ENCODE measurements at regions not wholly inside any gene's neighbourhood (a gene's known extent, or its start where the extent isn't known, plus 50 kb on each side); places are given as distances from the start of the nearest gene placed in this dataset.

GRCh38 chr14:38116895-38117294, 90.8 kb upstream of the SSTR1 start:
- TF ChIP-seq POLR2AphosphoS5 (IDR thresholded peaks at IDR 0.05; ENCODE audit: low read depth, low read length) = no peak
- TF ChIP-seq POLR2A (IDR thresholded peaks at IDR 0.05; ENCODE audit: low read depth, low read length) = no peak
- TF ChIP-seq TAF1 (IDR thresholded peaks at IDR 0.05; ENCODE audit: borderline replicate concordance, low read depth, low read length) = no peak
